Activated B cell treated with CpG ODN at 0.5 μM for 24 hours (primary cell): ENCODE measurements at regions not wholly inside any gene's neighbourhood (a gene's known extent, or its start where the extent isn't known, plus 50 kb on each side); places are given as distances from the start of the nearest gene placed in this dataset.

Source experiments
- ATAC-seq: fragments of 200-7000 bp; cut with Tn5 transposase; one replicate; pipeline ENCODE4 v1.10.0; 2021; ENCODE audit warnings: low read depth, mild to moderate bottlenecking, moderate library complexity
- CTCF ChIA-PET: fragments of 350-600 bp; sonication (Branson Sonifier 250); formaldehyde crosslinking; loops from one replicate; lab custom pipeline; 2021; ENCODE audit warnings: antibody characterized with exemption; lab: Charles Lee
- POLR2A ChIA-PET: fragments of 350-600 bp; sonication (Branson Sonifier 250); formaldehyde crosslinking; loops from one replicate; lab custom pipeline; 2021; ENCODE audit warnings: antibody characterized with exemption; lab: Charles Lee
- DNase-seq: peaks from one replicate; pipeline ENCODE4 v3.0.0; 2022
- H3K27ac Mint-ChIP-seq: one replicate; pipeline ENCODE4 v1.8.0; 2020; ENCODE audit warnings: mixed read lengths
- H3K27me3 Mint-ChIP-seq: one replicate; pipeline ENCODE4 v1.8.0; 2021; ENCODE audit warnings: mixed read lengths
- H3K36me3 Mint-ChIP-seq: one replicate; pipeline ENCODE4 v1.8.0; 2021; ENCODE audit warnings: low read depth, mixed read lengths
- H3K4me1 Mint-ChIP-seq: one replicate; pipeline ENCODE4 v1.8.0; 2021; ENCODE audit warnings: mixed read lengths
- H3K4me3 Mint-ChIP-seq: one replicate; pipeline ENCODE4 v1.8.0; 2020; ENCODE audit warnings: mild to moderate bottlenecking, mixed read lengths
- H3K9me3 Mint-ChIP-seq: one replicate; pipeline ENCODE4 v1.8.0; 2020; ENCODE audit warnings: mixed read lengths
- CTCF ChIP-seq: fragments of 200-600 bp; IDR thresholded peaks from one replicate; pipeline ENCODE4 v1.8.0; 2022; ENCODE audit warnings: antibody characterized with exemption, mild to moderate bottlenecking
- intact Hi-C: fragments of 100-400 bp; cut with micrococcal nuclease; formaldehyde crosslinking; loops from one replicate; pipeline ENCODE4 v1.15.1; 2024

- Mint-ChIP-seq H3K9me3 (peaks cover 5% of the 10 kb centered on the region), H3K36me3 (no peaks in the 10 kb centered on the region), H3K27ac (no peak overlapping the region), H3K4me3 (no peak overlapping the region), H3K4me1 (no peaks in the 10 kb centered on the region), H3K27me3 (no peaks in the 10 kb centered on the region)
- TF ChIP-seq CTCF: no peak
- POLR2A ChIA-PET: no interaction called here
- CTCF ChIA-PET: no interaction called here
- no peak for ATAC-seq
- intact Hi-C loops: no loop called here
- no peak for DNase-seq
Observed at GRCh38 chr1:73104749-73105148, 822.4 kb upstream of the NEGR1 start.

- Mint-ChIP-seq H3K27ac (no peak overlapping the region), H3K27me3 (no peaks in the 10 kb centered on the region), H3K4me3 (no peak overlapping the region), H3K36me3 (no peaks in the 10 kb centered on the region), H3K4me1 (no peaks in the 10 kb centered on the region), H3K9me3 (peaks cover 6% of the 10 kb centered on the region)
- ChIA-PET POLR2A (no interaction called here), CTCF (no interaction called here)
- intact Hi-C loops: no loop called here
- DNase-seq (no peak), ATAC-seq (no peak)
- no peak for TF ChIP-seq CTCF
Observed at GRCh38 chr1:73100216-73100615, 817.9 kb upstream of the NEGR1 start.

- H3K36me3 Mint-ChIP-seq: no peaks in the 10 kb centered on the region
- ChIA-PET POLR2A (no interaction called here), CTCF (no interaction called here)
- ATAC-seq (no peak), DNase-seq (no peak)
- no peak overlapping the region for H3K27ac Mint-ChIP-seq
- peaks cover 2% of the 10 kb centered on the region for H3K9me3 Mint-ChIP-seq
- H3K4me3 Mint-ChIP-seq: no peak overlapping the region
- H3K4me1 Mint-ChIP-seq: no peaks in the 10 kb centered on the region
- intact Hi-C loops: no loop called here
- no peak for TF ChIP-seq CTCF
- H3K27me3 Mint-ChIP-seq: no peaks in the 10 kb centered on the region
Observed at GRCh38 chr1:73097917-73098316, 815.6 kb upstream of the NEGR1 start.

DNA sequence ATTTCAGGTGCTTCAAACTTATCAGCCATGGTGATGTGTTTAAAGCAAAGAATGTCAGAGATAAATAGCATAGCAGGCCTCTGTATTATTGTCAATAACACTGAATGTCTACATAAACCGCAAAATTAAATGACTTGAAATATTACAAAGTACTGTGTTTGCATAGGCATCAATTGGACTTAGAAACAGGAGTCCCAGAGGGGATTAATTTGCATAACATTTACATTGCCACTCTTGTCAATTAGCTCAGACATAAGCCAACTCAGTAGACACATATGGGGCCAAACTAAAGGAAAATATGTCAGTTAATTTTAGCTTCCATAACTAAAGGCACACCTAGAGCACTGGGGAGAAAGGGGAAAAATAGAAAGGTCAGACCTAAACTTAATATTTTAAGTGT lies 814.5 kb upstream of the NEGR1 start:
- H3K27me3 Mint-ChIP-seq: no peaks in the 10 kb centered on the region
- DNase-seq: no peak
- H3K36me3 Mint-ChIP-seq: no peaks in the 10 kb centered on the region

GRCh38 chr1:73092383-73092782 lies 810.0 kb upstream of the NEGR1 start:
- H3K4me1 Mint-ChIP-seq: no peaks in the 10 kb centered on the region
- ChIA-PET CTCF (no interaction called here), POLR2A (no interaction called here)
- DNase-seq (no peak), ATAC-seq (no peak)
- H3K27me3 Mint-ChIP-seq: no peaks in the 10 kb centered on the region
- peaks cover 15% of the 10 kb centered on the region for H3K9me3 Mint-ChIP-seq
- no peak overlapping the region for H3K27ac Mint-ChIP-seq
- no peaks in the 10 kb centered on the region for H3K36me3 Mint-ChIP-seq
- no peak overlapping the region for H3K4me3 Mint-ChIP-seq
- TF ChIP-seq CTCF: no peak
- intact Hi-C loops: no loop called here

More for the DNA sequence above, 814.5 kb upstream of the NEGR1 start:
- ChIA-PET CTCF (no interaction called here), POLR2A (no interaction called here)
- Mint-ChIP-seq H3K4me1 (no peaks in the 10 kb centered on the region), H3K27ac (no peak overlapping the region), H3K4me3 (no peak overlapping the region), H3K9me3 (peaks cover 7% of the 10 kb centered on the region)
- intact Hi-C loops: no loop called here
- ATAC-seq: no peak
- no peak for TF ChIP-seq CTCF
